Caco-2 (cell line): ENCODE measurements at regions not wholly inside any gene's neighbourhood (a gene's known extent, or its start where the extent isn't known, plus 50 kb on each side); places are given as distances from the start of the nearest gene placed in this dataset.

ENCODE experiments used
- BruUV-seq: library from RNA; stranded (reverse); fragments of 400-500 nt; replicated peaks from 2 replicates; lab custom pipeline; 2021; lab: Mats Ljungman, UMichigan
- CTCF ChIA-PET: fragments of 300-600 bp; sonication (Branson Sonifier 250); formaldehyde crosslinking; loops from one replicate; lab custom pipeline; 2022; ENCODE audit warnings: antibody characterized with exemption; lab: Charles Lee
- POLR2A ChIA-PET: fragments of 300-600 bp; sonication (Branson Sonifier 250); formaldehyde crosslinking; loops from one replicate; lab custom pipeline; 2022; ENCODE audit warnings: antibody characterized with exemption; lab: Charles Lee
- DNase-seq, 2 experiments: peaks; one replicate each; pipeline versions ENCODE4 v3.0.0 to v3.0.0-alpha.2; 2020 to 2022
- H3K27me3 ChIP-seq: replicated peaks from 2 replicates; pipeline ENCODE4 v1.6.0; 2011; ENCODE audit warnings: low read length; ENCODE audit not compliant: control insufficient read depth, insufficient read depth
- H3K36me3 ChIP-seq: 2 replicates; pipeline ENCODE4 v1.5.1; 2011; ENCODE audit warnings: low read length; ENCODE audit not compliant: control insufficient read depth, insufficient read depth
- H3K4me1 ChIP-seq: fragments of 250-450 bp; sonication (Bioruptor Pico); 2 replicates; pipeline ENCODE4 v1.5.1; 2020; ENCODE audit warnings: mild to moderate bottlenecking
- H3K4me3 ChIP-seq: 2 replicates; pipeline ENCODE4 v1.5.1; 2011; ENCODE audit warnings: low read depth, mild to moderate bottlenecking, control low read depth, low read length
- H3K9me3 ChIP-seq: fragments of 250-450 bp; sonication (Bioruptor Pico); 2 replicates; pipeline ENCODE4 v1.5.1; 2020; ENCODE audit warnings: mild to moderate bottlenecking, moderate library complexity
- H3K27ac Mint-ChIP-seq: one replicate; pipeline ENCODE4 v1.8.0; 2022; ENCODE audit warnings: mixed read lengths; ENCODE audit not compliant: unreplicated experiment
- H3K27me3 Mint-ChIP-seq: one replicate; pipeline ENCODE4 v1.8.0; 2022; ENCODE audit warnings: mixed read lengths; ENCODE audit not compliant: insufficient read depth, unreplicated experiment
- H3K36me3 Mint-ChIP-seq: one replicate; pipeline ENCODE4 v1.8.0; 2022; ENCODE audit warnings: mild to moderate bottlenecking, mixed read lengths; ENCODE audit not compliant: insufficient read depth, unreplicated experiment
- H3K4me1 Mint-ChIP-seq: one replicate; pipeline ENCODE4 v1.8.0; 2022; ENCODE audit warnings: low read depth, mixed read lengths; ENCODE audit not compliant: unreplicated experiment
- H3K4me3 Mint-ChIP-seq: one replicate; pipeline ENCODE4 v1.8.0; 2022; ENCODE audit warnings: mild to moderate bottlenecking, moderate library complexity, mixed read lengths; ENCODE audit not compliant: unreplicated experiment
- H3K9me3 Mint-ChIP-seq: one replicate; pipeline ENCODE4 v1.8.0; 2022; ENCODE audit warnings: mixed read lengths; ENCODE audit not compliant: unreplicated experiment
- intact Hi-C: fragments of 100-400 bp; cut with micrococcal nuclease; formaldehyde crosslinking; loops from one replicate; pipeline ENCODE4 v1.10.0; 2022; ENCODE audit not compliant: unreplicated experiment
- TF ChIP-seq, protein P1 (sequence below), 2 experiments: fragments of 200-600 bp in 1 of 2; IDR thresholded peaks; 1 replicate in 1 of 2; 2 replicates in 1 of 2; pipeline versions ENCODE4 v1.5.1 to v1.8.0; 2011 to 2022; ENCODE audit warnings: antibody characterized with exemption in 1 of 2, control low read depth in 1 of 2, inconsistent platforms in 1 of 2, low read depth in 1 of 2, low read length in 1 of 2, mild to moderate bottlenecking in 1 of 2, moderate library complexity in 1 of 2; ENCODE audit not compliant: insufficient read depth in 1 of 2, severe bottlenecking in 1 of 2, unreplicated experiment in 1 of 2

DNA sequence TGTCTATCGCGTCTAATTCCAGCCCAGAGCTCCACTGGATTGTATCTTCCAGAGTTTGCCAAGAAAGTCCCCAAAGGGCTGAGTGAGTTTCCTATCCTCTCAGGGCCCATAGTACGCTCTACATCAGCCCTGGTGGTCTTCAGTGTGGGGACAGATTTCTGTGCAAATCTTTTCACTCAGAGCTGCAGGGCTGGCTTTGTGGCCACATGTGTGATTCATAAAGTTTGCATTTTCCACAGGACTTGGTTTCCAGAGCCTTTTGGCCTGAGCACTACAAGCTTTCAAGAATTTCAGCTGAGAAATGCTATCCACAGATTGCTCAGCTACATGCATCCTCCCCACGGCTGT lies 76.7 kb upstream of the CXCL14 start:
- H3K9me3 ChIP-seq = peaks cover 5% of the 10 kb centered on the region; the same call in 1 of the 2 replicates
- H3K9me3 Mint-ChIP-seq = peaks cover 12% of the 10 kb centered on the region
- H3K27ac Mint-ChIP-seq = no peak overlapping the region
- no peaks in the 10 kb centered on the region for H3K36me3 ChIP-seq
- peaks cover 5% of the 10 kb centered on the region for H3K27me3 Mint-ChIP-seq
- no peak overlapping the region for H3K4me3 Mint-ChIP-seq
- no peaks in the 10 kb centered on the region for H3K27me3 ChIP-seq
- no peaks in the 10 kb centered on the region for H3K4me1 Mint-ChIP-seq
- intact Hi-C loops = no loop called here
- ChIA-PET POLR2A (no interaction called here), CTCF (no interaction called here)
- BruUV-seq = no TSS peak
- no peak for DNase-seq
- TF ChIP-seq, protein P1, sequence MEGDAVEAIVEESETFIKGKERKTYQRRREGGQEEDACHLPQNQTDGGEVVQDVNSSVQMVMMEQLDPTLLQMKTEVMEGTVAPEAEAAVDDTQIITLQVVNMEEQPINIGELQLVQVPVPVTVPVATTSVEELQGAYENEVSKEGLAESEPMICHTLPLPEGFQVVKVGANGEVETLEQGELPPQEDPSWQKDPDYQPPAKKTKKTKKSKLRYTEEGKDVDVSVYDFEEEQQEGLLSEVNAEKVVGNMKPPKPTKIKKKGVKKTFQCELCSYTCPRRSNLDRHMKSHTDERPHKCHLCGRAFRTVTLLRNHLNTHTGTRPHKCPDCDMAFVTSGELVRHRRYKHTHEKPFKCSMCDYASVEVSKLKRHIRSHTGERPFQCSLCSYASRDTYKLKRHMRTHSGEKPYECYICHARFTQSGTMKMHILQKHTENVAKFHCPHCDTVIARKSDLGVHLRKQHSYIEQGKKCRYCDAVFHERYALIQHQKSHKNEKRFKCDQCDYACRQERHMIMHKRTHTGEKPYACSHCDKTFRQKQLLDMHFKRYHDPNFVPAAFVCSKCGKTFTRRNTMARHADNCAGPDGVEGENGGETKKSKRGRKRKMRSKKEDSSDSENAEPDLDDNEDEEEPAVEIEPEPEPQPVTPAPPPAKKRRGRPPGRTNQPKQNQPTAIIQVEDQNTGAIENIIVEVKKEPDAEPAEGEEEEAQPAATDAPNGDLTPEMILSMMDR (IDR thresholded peaks at IDR 0.05; ENCODE audit: insufficient read depth in 1 of 2, low read depth in 1 of 2, low read length in 1 of 2, severe bottlenecking in 1 of 2, unreplicated experiment in 1 of 2) = no peak
- H3K36me3 Mint-ChIP-seq = no peaks in the 10 kb centered on the region
- H3K4me3 ChIP-seq = no peak overlapping the region
- no peaks in the 10 kb centered on the region for H3K4me1 ChIP-seq

DNA sequence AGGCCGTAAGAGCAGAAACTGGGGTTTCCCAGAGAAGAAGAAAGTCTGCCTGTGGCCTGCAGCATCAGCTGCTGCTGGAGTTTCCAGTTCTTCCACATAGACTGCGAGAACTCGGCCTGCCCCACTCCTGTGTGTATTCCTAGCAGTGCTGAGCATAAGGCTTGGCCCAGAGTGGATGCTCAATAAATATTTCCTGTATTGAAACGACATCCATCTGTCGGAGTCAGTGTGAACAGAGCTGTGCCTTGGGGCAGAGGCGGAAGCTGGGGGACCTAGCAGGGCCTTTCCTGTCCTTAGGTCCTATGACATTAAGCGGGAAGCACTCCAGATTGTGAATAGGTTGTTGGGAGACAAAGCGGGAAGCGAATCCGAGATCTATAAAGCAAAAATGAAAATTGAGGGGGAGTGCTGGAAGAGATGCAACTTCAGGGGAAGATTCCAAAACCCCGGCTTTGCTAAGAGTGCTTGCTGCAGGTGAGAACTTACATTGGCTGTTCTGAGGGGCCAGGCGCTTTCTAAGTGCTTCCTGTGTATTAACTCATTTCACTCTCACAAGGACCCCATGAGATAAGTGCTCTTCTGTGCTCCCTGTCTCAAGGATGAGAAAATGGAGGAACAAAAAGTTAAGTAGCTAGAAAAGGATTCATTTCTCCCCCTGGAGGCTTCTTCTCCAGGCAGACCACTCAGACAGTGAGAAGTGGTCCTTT lies 76.1 kb upstream of the CXCL14 start:
- DNase-seq = no peak
- Histone ChIP-seq H3K4me3 (no peak overlapping the region), H3K36me3 (no peaks in the 10 kb centered on the region), H3K27me3 (no peaks in the 10 kb centered on the region), H3K4me1 (no peaks in the 10 kb centered on the region), H3K9me3 (peaks cover 5% of the 10 kb centered on the region; the same call in 1 of the 2 replicates)
- ChIA-PET POLR2A (no interaction called here), CTCF (no interaction called here)
- Mint-ChIP-seq H3K4me3 (no peak overlapping the region), H3K4me1 (no peaks in the 10 kb centered on the region), H3K9me3 (peaks cover 10% of the 10 kb centered on the region), H3K27me3 (peaks cover 5% of the 10 kb centered on the region), H3K36me3 (no peaks in the 10 kb centered on the region), H3K27ac (no peak overlapping the region)
- intact Hi-C loops = no loop called here
- no TSS peak for BruUV-seq
- TF ChIP-seq, protein P1 (IDR thresholded peaks at IDR 0.05; ENCODE audit: insufficient read depth in 1 of 2, low read depth in 1 of 2, low read length in 1 of 2, severe bottlenecking in 1 of 2, unreplicated experiment in 1 of 2) = no peak

GRCh38 chr5:135651156-135651555 lies 72.4 kb upstream of the CXCL14 start:
- Mint-ChIP-seq H3K36me3 (no peaks in the 10 kb centered on the region), H3K27me3 (peaks cover 2% of the 10 kb centered on the region), H3K4me1 (no peaks in the 10 kb centered on the region), H3K4me3 (no peak overlapping the region), H3K9me3 (no peaks in the 10 kb centered on the region), H3K27ac (no peak overlapping the region)
- no peak for DNase-seq
- no TSS peak for BruUV-seq
- TF ChIP-seq, protein P1 (IDR thresholded peaks at IDR 0.05; ENCODE audit: insufficient read depth in 1 of 2, low read depth in 1 of 2, low read length in 1 of 2, severe bottlenecking in 1 of 2, unreplicated experiment in 1 of 2) = no peak
- intact Hi-C loops = no loop called here
- Histone ChIP-seq H3K9me3 (0 out of 2 replicates have a peak, but pooled peaks cover 2% of the 10 kb centered on the region), H3K4me3 (no peak overlapping the region), H3K4me1 (no peaks in the 10 kb centered on the region), H3K27me3 (no peaks in the 10 kb centered on the region), H3K36me3 (no peaks in the 10 kb centered on the region)
- POLR2A ChIA-PET = no interaction called here
- CTCF ChIA-PET = no interaction called here
